CD4-positive, alpha-beta T cell (primary cell): ENCODE measurements at regions not wholly inside any gene's neighbourhood (a gene's known extent, or its start where the extent isn't known, plus 50 kb on each side); places are given as distances from the start of the nearest gene placed in this dataset.

Source experiments
- ATAC-seq: fragments of 200-7000 bp; cut with Tn5 transposase; one replicate; pipeline ENCODE4 v1.10.0; 2022; ENCODE audit warnings: mild to moderate bottlenecking; ENCODE audit not compliant: poor library complexity
- CTCF ChIA-PET: fragments of 350-600 bp; sonication (Branson Sonifier 250); formaldehyde crosslinking; loops from one replicate; lab custom pipeline; 2021; ENCODE audit warnings: antibody characterized with exemption, inconsistent platforms; lab: Charles Lee
- POLR2A ChIA-PET: fragments of 350-600 bp; sonication (Branson Sonifier 250); formaldehyde crosslinking; loops from one replicate; lab custom pipeline; 2021; ENCODE audit warnings: antibody characterized with exemption, inconsistent platforms; lab: Charles Lee
- DNase-seq, 14 experiments: peaks; one replicate each; pipeline ENCODE4 v3.0.0-alpha.2; 2013 to 2020; ENCODE audit warnings: mixed read lengths in 2 of 14
- H3K27ac ChIP-seq, 2 donors: one replicate each; pipeline versions ENCODE4 v1.5.1 to v1.7.0; 2013; ENCODE audit warnings: low read length in 2 of 2, low read depth in 1 of 2, mild to moderate bottlenecking in 1 of 2
- H3K27me3 ChIP-seq, 2 experiments: 1 replicate in 1 of 2; 2 replicates in 1 of 2; pipeline versions ENCODE4 v1.6.1 to v1.7.0; 2013; ENCODE audit warnings: low read length in 2 of 2, control low read depth in 1 of 2, mild to moderate bottlenecking in 1 of 2, moderate library complexity in 1 of 2; ENCODE audit not compliant: insufficient read depth in 2 of 2, control insufficient read depth in 1 of 2
- H3K36me3 ChIP-seq: one replicate; pipeline ENCODE4 v1.6.1; 2013; ENCODE audit warnings: low read length, control low read depth; ENCODE audit not compliant: insufficient read depth
- H3K4me1 ChIP-seq: one replicate; pipeline ENCODE4 v1.6.1; 2013; ENCODE audit warnings: low read length, control low read depth; ENCODE audit not compliant: insufficient read depth
- H3K4me3 ChIP-seq: one replicate; pipeline ENCODE4 v1.5.1; 2013; ENCODE audit warnings: mild to moderate bottlenecking, low read length, moderate library complexity
- H3K9me3 ChIP-seq, 2 experiments: 1 replicate in 1 of 2; 2 replicates in 1 of 2; pipeline versions ENCODE4 v1.6.1 to v1.7.0; 2013; ENCODE audit warnings: low read length in 2 of 2, mild to moderate bottlenecking in 2 of 2, control low read depth in 1 of 2, moderate library complexity in 1 of 2; ENCODE audit not compliant: control insufficient read depth in 1 of 2, insufficient read depth in 1 of 2
- H3K27ac Mint-ChIP-seq: one replicate; pipeline ENCODE4 v1.8.0; 2020; ENCODE audit warnings: mixed read lengths
- H3K27me3 Mint-ChIP-seq: one replicate; pipeline ENCODE4 v1.8.0; 2021; ENCODE audit warnings: mixed read lengths
- H3K36me3 Mint-ChIP-seq: one replicate; pipeline ENCODE4 v1.8.0; 2021; ENCODE audit warnings: low read depth, mixed read lengths
- H3K4me1 Mint-ChIP-seq: one replicate; pipeline ENCODE4 v1.8.0; 2021; ENCODE audit warnings: low read depth, mixed read lengths
- H3K4me3 Mint-ChIP-seq: one replicate; pipeline ENCODE4 v1.8.0; 2020; ENCODE audit warnings: mild to moderate bottlenecking, mixed read lengths
- H3K9me3 Mint-ChIP-seq: one replicate; pipeline ENCODE4 v1.8.0; 2020; ENCODE audit warnings: mixed read lengths
- intact Hi-C, 2 experiments: fragments of 100-400 bp; cut with DNase I in 1 of 2; cut with micrococcal nuclease in 1 of 2; formaldehyde crosslinking; loops; one replicate each; pipeline versions ENCODE4 v1.15.1 to v1.9.0; 2023 to 2025; cut with DNase I, micrococcal nuclease
- TF ChIP-seq, protein P1 (sequence below): fragments of 200-600 bp; IDR thresholded peaks from one replicate; pipeline ENCODE4 v1.8.0; 2022; ENCODE audit warnings: antibody characterized with exemption, mild to moderate bottlenecking

DNA sequence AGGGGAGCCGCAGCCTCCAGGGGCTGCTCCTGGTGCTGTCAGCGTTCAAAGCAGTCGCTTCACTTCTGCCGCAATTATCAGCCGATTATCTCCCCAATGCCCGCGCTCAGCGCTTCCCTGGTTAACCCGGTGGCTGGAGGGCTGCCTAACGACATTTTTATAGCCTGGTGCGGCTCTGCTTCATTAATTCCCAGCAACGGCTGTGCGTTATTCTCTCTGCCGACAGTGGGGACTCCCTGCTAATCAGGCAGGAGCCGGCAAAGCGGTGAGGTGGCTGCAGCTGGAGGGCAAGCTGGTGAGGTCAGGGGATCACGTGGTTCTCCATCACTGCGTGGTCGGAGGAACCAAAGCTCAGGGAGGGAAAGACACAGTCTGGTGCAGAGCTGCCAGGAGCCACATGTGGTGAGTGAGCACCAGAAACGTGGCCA is 62.9 kb downstream of the GLRX5 start:
- intact Hi-C loops: no loop called here
- H3K27me3 ChIP-seq: peaks cover 8 to 30% of the 10 kb centered on the region in 2 experiments
- ChIA-PET POLR2A (no interaction called here), CTCF (no interaction called here)
- peaks cover 4% of the 10 kb centered on the region for H3K4me1 ChIP-seq
- H3K27ac ChIP-seq: no peak overlapping the region
- ATAC-seq: no peak
- TF ChIP-seq, protein P1, sequence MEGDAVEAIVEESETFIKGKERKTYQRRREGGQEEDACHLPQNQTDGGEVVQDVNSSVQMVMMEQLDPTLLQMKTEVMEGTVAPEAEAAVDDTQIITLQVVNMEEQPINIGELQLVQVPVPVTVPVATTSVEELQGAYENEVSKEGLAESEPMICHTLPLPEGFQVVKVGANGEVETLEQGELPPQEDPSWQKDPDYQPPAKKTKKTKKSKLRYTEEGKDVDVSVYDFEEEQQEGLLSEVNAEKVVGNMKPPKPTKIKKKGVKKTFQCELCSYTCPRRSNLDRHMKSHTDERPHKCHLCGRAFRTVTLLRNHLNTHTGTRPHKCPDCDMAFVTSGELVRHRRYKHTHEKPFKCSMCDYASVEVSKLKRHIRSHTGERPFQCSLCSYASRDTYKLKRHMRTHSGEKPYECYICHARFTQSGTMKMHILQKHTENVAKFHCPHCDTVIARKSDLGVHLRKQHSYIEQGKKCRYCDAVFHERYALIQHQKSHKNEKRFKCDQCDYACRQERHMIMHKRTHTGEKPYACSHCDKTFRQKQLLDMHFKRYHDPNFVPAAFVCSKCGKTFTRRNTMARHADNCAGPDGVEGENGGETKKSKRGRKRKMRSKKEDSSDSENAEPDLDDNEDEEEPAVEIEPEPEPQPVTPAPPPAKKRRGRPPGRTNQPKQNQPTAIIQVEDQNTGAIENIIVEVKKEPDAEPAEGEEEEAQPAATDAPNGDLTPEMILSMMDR: no peak
- Mint-ChIP-seq H3K27me3 (peaks cover 20% of the 10 kb centered on the region), H3K27ac (no peak overlapping the region), H3K9me3 (no peaks in the 10 kb centered on the region), H3K4me3 (no peak overlapping the region), H3K36me3 (no peaks in the 10 kb centered on the region), H3K4me1 (no peaks in the 10 kb centered on the region)
- no peak overlapping the region for H3K4me3 ChIP-seq
- H3K36me3 ChIP-seq: no peaks in the 10 kb centered on the region
- no peak for DNase-seq
- peaks cover 0 to 5% of the 10 kb centered on the region in 2 experiments for H3K9me3 ChIP-seq

GRCh38 chr14:95601650-95602049 is 66.8 kb downstream of the GLRX5 start:
- ChIA-PET POLR2A (no interaction called here), CTCF (no interaction called here)
- ATAC-seq (no peak), DNase-seq (no peak)
- no peak overlapping the region for H3K27ac ChIP-seq
- H3K9me3 ChIP-seq: peaks cover 0 to 14% of the 10 kb centered on the region in 2 experiments
- H3K4me1 Mint-ChIP-seq: no peaks in the 10 kb centered on the region
- intact Hi-C loops: no loop called here
- H3K36me3 ChIP-seq: no peaks in the 10 kb centered on the region
- no peak overlapping the region for H3K4me3 Mint-ChIP-seq
- H3K4me3 ChIP-seq: no peak overlapping the region
- H3K9me3 Mint-ChIP-seq: no peaks in the 10 kb centered on the region
- no peak overlapping the region for H3K27ac Mint-ChIP-seq
- TF ChIP-seq, protein P1: no peak
- peaks cover 32% of the 10 kb centered on the region for H3K27me3 Mint-ChIP-seq
- H3K36me3 Mint-ChIP-seq: no peaks in the 10 kb centered on the region
- H3K27me3 ChIP-seq: peaks cover 6 to 31% of the 10 kb centered on the region in 2 experiments
- H3K4me1 ChIP-seq: peaks cover 4% of the 10 kb centered on the region

GRCh38 chr14:95603415-95603814 is 68.6 kb downstream of the GLRX5 start:
- Mint-ChIP-seq H3K27me3 (peaks cover 45% of the 10 kb centered on the region), H3K9me3 (no peaks in the 10 kb centered on the region), H3K4me3 (no peak overlapping the region), H3K4me1 (no peaks in the 10 kb centered on the region), H3K36me3 (no peaks in the 10 kb centered on the region), H3K27ac (no peak overlapping the region)
- no peak overlapping the region for H3K27ac ChIP-seq
- H3K4me1 ChIP-seq: no peaks in the 10 kb centered on the region
- no peaks in the 10 kb centered on the region for H3K36me3 ChIP-seq
- ATAC-seq: no peak
- H3K9me3 ChIP-seq: peaks cover 0 to 9% of the 10 kb centered on the region in 2 experiments
- peaks cover 0 to 29% of the 10 kb centered on the region in 2 experiments for H3K27me3 ChIP-seq
- TF ChIP-seq, protein P1: no peak
- no peak for DNase-seq
- ChIA-PET CTCF (no interaction called here), POLR2A (no interaction called here)
- intact Hi-C loops: no loop called here
- H3K4me3 ChIP-seq: no peak overlapping the region
